Epithelial cell of prostate (primary cell): ENCODE measurements at regions not wholly inside any gene's neighbourhood (a gene's known extent, or its start where the extent isn't known, plus 50 kb on each side); places are given as distances from the start of the nearest gene placed in this dataset.

Experiments used
- DNase-seq: peaks from one replicate; pipeline ENCODE4 v3.0.0-alpha.2; 2011; ENCODE audit warnings: low read depth, low spot score
- H3K27ac ChIP-seq: fragments of 450-650 bp; 2 replicates; pipeline ENCODE4 v1.5.1; 2017; ENCODE audit warnings: mild to moderate bottlenecking

DNA sequence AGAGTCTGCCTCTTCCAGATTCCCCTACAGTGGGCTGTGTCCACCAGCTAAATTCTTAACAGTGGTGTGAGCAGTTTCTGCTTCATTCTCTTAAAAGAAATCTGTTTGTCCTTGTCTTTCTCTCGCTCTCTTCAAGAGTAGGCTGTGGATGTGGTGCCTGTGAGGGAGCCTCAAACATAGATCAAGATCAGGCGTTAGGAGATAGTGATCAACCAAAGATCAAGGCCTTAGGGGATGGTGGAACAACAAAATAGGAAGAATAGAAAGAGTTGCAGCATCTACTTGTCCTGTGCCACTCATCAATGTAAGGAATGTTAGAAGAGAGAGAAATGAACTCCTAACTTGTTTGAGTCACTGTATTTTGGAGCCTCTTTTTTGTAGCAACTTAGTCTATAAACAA, 144.2 kb downstream of the AASDH start:
- H3K27ac ChIP-seq = no peak overlapping the region
- no peak for DNase-seq

DNA sequence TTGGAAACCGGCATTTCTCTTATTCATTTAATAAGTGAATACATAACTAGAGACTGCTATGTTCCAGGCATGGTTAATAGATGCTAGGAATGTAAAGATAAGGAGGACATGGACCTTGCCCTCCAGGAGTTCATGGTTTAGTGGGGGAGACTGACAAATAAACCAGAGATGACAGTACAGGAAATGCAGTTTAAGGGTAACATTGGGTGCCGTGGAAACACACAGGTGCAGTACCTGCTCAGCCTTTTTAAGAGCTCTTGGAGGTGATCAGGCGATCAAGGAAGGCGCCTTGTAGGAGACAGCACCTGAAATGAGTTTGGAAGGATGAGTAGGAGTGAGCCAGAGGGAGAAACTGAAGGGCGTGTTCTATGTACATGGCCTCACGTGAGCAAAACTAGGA, 145.8 kb downstream of the AASDH start:
- no peak for DNase-seq
- H3K27ac ChIP-seq = no peak overlapping the region

DNA sequence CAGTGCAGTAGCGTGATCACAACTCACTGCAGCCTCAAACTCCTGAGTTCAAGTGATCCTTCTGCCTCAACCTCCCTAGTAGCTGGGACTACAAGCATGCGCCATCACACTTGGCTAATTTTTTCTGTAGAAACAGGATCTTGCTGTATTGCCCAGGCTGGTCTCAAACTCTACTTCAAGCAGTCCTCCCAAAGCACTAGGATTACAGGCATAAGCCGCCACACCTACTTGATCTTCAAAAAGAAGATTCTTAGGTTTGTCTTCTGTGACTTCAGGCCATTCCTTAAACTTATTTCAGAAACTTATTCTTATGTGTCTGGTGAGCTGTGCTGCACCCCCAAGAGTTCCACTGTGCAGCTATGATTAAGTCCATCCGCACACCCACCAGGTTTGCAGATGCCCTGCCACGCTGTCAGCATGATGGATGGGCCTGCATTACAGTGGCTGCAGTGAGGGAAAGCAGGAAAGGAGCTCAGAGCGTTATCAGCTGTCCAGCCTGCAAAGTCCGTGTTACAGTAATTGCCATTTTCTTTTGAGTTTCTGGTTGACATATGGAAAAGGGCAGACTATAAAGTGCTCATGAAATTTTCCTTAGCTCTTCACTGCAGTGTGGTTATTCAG, 146.6 kb downstream of the AASDH start:
- H3K27ac ChIP-seq = no peak overlapping the region
- DNase-seq = no peak

DNA sequence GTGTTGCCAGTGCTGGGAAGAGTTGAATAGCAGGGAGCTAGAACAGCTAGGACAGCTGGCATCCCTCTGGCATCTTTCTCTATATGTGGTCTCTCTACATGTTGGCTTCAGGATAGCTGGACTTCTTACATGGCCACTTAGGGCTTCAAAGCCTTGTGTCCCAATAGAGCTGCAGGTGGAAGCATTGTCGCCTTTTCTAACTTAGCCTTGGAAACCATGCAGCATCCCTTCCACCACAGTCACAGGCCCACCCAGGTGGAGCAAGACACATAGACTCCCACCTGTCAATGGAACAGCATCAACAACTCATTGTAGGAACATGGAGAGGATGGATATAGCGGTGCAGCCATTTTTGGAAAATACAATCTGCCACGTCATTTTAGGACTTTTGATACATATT, 149.0 kb downstream of the AASDH start:
- no peak for DNase-seq
- no peak overlapping the region for H3K27ac ChIP-seq

DNA sequence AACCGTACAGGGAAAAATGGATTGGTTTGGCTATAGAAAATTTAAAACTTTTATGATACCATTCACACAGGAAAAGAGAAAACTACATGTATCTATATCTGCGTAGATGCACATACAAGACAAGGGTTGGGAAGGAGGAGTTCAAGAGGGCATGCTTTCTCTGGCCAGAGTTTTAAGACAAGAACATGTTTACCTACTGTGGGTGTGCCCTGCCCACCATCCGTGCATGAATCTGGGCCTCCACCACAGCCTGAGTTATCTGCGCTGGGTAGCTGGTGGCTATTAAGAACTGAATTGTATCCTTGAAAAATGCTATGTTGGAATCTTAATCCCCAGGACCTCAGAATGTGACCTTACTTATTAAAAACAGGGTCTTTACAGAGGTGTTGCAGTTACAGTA, 151.6 kb downstream of the AASDH start:
- no peak overlapping the region for H3K27ac ChIP-seq

DNA sequence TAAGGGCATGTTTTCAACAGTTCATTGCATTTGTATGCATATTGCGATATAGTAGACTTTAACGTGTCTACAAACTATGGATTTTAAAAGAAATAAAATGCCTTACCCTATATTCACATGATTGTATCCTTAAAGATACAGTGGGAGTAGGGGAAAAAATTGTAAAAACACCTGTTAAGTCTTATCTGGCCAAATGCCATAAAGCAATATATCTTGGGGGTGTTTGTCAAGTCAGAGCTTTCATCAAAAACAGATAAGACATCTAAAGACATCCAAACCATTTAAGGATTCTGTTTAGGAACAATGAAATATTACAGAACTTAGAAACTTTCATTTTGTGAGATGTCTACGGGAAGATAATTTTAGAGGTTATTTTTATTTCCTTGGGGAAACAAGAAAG, 152.3 kb downstream of the AASDH start:
- H3K27ac ChIP-seq = no peak overlapping the region
- DNase-seq = no peak

More for the DNA sequence above, 151.6 kb downstream of the AASDH start:
- DNase-seq = no peak

DNA sequence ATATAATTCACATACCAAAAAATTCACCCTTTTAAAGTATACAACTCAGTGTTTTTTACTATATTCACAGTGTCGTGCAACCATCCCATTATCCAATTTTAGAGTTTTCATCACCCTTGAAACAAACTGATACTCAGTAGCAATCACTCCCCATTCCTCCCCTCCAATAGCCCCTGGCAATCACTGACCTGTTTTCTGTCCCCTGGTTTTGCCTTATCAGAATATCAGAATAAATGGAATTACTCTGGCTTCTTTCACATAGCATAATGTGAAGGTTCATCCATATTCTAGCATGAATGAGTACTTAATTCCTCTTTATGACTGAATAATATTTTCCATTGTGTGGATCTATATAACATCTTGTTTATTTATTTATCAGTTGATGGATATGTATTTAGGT, 153.2 kb downstream of the AASDH start:
- H3K27ac ChIP-seq = no peak overlapping the region
- DNase-seq = no peak

DNA sequence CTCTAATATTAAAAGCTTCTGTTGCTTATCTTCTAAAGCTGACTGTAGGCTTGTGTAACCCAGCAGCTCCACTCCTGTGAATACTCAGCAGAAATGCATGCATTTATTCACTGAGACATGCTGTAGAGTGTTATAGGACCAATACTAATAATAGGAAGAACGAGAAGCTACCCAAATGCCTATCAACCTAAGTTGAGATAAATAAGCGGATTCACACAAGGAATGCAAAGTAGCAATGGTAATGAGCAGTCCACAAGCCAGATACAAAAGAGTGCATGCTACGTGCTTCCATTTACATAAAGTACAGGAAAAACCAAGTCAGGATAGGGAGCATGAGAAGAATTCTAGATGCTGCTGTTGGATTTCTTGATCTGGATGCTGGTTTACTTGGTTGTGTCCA, 155.9 kb downstream of the AASDH start:
- no peak for DNase-seq
- no peak overlapping the region for H3K27ac ChIP-seq

DNA sequence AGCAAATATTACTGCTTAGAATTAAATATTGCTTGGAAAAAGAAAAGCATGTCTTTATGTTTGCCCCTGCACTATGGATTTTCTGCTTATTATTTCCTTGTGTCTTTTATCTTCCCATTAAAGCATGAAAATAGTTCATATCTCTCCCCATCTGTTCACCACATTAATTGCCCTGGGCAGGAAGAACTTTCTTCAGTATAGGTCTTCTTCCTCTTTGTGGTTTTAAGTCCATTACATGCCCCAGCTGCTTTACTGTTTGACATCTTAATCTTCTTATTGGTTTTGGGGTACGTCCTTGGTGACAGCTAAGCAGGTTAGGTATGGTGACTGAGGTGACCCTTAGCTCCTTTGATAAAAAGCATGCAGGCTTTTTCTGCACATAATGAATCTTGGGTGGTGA, 157.3 kb downstream of the AASDH start:
- no peak overlapping the region for H3K27ac ChIP-seq
- DNase-seq = no peak

DNA sequence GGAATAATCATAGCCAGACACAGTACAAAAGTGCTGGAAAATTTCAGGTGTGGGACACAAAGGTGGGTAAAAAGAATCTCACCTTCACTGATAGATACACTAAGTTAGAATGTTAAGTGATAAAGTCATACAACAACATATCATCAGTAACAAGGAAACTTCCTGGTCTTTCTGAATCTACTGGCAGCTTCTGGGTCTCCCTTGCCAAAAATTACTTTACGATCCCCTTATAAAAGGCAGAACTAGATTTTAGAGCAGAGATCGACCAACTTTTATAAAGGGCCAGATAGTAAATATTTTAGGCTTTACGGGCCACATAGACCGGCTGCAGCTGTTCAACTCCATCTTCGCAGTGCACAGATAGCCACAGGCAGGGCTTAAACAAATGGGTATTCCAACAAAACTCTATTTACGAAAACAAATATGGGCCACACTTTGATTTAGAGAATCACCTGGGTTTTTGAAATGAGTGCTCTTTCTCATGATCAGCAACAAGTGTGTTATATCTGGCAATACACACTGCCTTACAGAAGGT, 159.9 kb downstream of the AASDH start:
- DNase-seq = no peak

DNA sequence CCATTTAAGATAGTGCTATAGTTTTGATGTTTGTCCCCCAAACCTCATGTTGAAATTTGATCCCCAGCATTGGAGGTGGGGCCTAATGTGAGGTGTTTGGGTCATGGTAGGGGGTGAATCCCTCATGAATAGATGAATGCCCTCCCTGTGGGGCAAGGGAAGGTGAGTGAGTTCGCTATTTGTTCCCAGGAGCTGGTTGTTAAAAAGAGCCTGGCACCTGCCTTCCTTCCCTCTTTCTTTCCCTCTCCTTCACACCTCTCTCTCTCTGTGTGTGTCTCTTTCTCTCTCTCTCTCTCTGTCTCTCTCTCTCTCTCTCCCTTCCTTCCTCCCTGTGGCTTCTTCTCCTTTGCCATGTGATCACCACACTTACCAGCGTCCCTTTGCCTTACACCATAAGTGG, 160.7 kb downstream of the AASDH start:
- no peak for DNase-seq
- no peak overlapping the region for H3K27ac ChIP-seq

More for the DNA sequence above, 159.9 kb downstream of the AASDH start:
- no peak overlapping the region for H3K27ac ChIP-seq

DNA sequence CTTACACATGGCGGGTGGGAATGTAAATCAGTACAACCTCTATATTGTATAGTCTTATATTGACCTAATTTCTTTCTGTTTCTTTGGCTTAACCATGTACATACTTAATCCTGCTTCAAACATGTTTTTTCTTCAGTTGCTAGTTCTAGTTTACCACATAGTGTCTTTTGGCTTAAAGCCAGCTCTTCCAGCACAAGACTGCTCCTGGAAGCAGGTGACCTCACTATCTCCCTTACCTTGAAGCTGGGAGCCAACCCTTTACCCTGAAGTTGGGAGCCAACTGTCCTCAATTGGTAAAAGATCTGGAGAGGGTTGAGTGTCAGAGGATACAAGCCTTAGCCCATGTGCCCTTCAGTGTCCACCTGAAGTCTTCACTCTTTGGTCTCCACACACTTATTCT, 162.7 kb downstream of the AASDH start:
- no peak overlapping the region for H3K27ac ChIP-seq
- DNase-seq = no peak

DNA sequence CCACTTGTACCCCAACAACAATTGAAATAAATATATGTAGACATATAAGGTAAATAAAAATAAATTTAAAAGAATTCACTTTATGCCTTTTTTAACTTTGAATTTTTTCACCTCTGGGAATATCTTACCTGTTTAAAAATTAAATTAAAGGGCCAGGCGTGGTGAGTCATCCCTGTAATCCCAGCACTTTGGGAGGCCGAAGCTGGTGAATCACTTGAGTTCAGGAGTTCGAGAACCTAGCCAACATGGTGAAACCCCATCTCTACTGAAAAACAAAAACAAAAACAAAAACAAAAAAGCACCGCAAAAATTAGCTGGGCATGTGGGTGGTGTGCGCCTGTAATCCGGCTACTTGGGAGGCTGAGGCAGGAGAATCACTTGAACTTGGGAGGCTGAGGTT, 164.8 kb downstream of the AASDH start:
- no peak for DNase-seq
- H3K27ac ChIP-seq = no peak overlapping the region

DNA sequence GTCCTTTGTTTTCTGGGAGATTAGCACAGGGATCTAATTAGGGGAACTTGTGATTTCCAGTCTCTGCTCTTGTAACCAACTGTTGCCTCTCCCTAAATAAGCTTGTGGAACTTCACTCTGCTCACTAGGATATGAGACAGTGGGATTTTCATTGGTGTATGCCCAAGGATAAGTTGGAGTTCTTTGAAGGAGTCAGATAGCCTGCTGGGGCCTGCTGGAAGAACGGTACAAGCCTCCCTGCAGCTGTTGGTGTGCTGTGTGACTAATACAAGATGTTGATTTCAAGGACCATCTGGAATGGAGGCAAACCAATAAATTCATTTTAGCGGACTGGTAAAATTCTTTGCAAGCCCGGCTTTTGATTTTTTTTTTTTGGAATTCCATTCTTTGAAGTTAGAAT, 167.0 kb downstream of the AASDH start:
- H3K27ac ChIP-seq = no peak overlapping the region
- no peak for DNase-seq

DNA sequence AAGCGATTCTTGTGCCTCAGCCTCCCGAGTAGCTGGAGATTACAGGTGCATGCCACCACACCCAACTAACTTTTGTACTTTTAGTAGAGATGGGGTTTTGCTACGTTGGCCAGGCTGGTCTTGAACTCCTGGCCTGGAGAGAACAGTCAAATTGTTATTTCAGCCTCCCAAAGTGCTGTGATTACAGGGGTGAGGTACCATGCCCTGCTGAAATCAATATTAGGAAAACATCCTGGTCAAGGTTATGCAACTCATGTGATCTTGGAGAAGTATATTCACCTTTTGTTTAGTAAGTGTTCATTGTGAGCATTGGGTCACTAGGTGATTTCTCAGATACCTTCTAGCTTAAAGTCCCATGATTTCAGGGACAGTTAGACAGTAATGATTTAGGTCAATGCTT, 167.8 kb downstream of the AASDH start:
- no peak for DNase-seq
- no peak overlapping the region for H3K27ac ChIP-seq

DNA sequence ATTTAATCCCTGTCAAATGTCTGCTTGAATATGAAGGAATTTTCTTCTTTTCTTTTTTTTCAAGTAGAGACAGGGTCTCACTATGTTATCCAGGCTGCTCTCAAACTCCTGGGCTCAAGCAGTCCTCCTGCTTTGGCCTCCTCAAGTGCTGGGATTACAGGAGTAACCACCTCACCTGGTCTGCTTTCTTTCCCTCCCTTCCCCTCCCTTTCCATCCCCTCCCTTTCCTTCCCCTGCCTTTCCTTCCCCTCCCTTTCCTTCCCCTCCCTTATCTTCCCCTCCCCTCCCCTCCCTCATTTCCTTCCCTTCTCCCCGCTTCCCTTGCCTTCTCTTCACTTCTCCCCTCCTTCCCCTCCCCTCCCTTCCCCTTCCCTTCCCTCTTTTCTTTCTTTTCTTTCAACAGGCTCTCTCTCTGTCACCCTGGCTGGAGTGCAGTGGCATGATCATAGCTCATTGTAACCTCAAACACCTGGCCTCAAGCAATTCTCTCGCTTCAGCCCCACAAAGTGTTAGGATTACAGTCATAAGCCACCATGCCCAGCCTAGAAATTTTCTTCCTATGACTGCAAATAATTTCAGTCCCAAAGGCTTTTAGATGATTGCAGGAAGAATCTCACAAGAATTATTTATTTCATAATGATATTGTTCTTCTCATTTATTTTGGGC, 168.9 kb downstream of the AASDH start:
- H3K27ac ChIP-seq = no peak overlapping the region
- no peak for DNase-seq

DNA sequence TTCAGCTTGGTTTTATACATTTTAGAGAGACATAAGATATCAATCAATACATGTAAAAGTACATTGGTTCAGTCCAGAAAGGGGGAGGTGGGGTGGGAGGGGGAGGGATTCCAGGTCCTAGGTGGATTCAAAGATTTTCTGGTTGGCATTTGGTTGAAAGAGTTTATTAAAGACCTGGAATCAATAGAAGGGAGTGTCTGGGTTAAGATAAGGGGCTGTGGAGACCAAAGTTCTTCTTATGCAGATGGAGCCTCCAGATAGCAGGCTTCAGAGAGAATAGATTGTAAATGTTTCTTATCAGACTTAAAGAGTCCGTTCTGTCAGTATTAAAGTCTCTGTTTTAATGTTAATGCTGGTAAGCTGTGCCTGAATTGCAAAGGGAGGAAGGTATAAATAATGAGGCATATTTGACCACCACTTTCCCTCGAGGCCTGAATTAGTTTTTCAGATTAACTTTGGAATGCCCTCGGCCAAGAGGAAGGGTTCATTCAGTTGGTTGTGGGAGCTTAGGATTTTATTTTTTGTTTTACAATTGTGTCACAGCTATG, 169.9 kb downstream of the AASDH start:
- no peak for DNase-seq
- no peak overlapping the region for H3K27ac ChIP-seq

DNA sequence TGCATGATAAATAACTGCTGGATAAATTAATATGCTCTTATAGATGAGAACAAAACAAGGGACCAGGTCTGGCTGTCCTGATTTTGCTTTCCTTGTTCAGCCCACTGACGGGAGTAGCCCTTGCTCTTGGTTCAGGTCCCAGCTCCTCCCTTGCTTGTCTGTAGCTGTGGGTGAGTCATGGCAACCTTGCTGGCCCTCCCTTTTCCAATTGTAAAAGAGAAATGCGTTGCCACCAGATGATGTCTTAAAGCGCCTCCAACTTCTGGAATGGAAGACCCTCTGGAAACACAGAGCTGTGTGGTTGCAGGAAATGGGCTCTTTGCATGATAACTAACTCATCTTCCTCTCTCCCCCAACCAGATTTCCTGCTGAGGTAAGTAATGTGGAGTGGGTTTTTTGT, 171.4 kb downstream of the AASDH start:
- DNase-seq = peak; percentile 18
- no peak overlapping the region for H3K27ac ChIP-seq

DNA sequence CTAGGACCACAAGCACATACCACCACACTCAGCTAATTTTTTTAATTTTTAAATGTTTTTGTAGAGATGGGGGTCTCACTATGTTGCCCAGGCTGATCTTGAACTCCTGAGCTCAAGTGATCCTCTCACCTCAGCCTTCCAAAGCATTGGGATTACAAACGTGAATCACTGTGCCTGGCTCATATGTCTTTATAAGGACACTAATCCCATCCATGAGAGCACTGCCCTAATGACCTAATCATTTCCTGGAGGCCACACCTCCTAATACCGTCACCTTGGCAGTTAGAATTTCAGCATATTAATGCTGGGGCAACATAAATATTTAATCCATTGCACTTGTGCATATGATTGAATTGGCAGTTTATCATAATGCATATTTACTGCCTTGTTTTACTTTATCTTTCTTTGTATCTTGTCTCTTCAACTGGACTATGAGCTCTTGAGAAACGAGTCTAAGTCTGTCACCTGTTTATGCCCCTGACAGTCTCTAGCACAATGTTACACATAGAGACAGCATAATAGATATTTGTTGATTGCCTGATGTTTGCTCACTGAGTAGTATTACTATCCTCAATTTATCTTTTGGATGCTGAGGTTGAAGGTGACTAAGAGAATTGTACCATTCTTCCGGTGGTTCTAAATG, 172.0 kb downstream of the AASDH start:
- no peak for DNase-seq
- H3K27ac ChIP-seq = no peak overlapping the region

DNA sequence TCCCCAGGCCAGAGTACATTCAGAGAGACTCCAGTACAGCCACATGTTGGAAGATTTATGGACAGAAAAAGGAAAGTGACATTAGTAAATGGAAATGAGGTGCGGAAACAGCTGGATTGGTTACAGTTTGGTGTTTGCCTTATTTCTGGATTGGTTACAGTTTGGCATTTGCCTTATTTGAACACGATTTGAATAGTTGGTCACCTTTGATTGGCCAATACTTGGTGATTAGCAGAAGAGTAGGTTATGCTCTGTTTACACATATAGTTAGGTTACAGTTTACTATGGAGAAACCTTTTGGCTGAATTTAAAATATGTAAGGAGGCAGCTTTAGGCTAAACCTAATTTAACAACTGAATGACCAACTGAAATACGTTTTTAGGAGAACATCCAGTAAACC, 173.7 kb downstream of the AASDH start:
- H3K27ac ChIP-seq = no peak overlapping the region
- DNase-seq = no peak

DNA sequence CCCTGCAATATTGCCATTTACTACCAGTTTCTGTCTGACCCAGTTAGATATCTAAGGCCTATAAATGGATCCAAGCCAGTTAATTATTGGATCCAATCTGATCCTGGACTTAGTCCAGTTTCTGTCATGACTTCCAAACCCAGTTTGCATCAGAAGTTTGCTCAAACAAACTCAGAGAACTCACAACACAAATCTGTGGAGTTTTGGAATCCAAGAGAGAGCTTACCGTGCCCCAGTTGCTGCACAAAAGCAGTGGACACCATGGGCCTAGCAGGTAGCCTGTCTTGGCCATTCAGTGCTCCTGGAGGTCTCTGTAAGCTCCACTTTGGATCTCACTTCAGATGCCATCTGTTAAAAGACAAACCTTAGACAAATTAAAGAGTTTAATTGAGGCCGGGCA, 174.5 kb downstream of the AASDH start:
- DNase-seq = no peak
- H3K27ac ChIP-seq = no peak overlapping the region
